CD4-positive, CD25-positive, alpha-beta regulatory T cell (primary cell): ENCODE measurements at regions not wholly inside any gene's neighbourhood (a gene's known extent, or its start where the extent isn't known, plus 50 kb on each side); places are given as distances from the start of the nearest gene placed in this dataset.

Source experiments
- ATAC-seq, 2 donors: fragments of 150-1000 bp; cut with Tn5 transposase; one replicate each; pipeline ENCODE4 v1.10.0; 2021; ENCODE audit warnings: low read depth in 2 of 2, moderate number of reproducible peaks in 2 of 2, moderate library complexity in 1 of 2
- DNase-seq, 3 donors: peaks; one replicate each; pipeline versions ENCODE4 v3.0.0 to v3.0.0-alpha.2; 2012 to 2022; ENCODE audit warnings: mixed read lengths in 1 of 3
- H3K27ac ChIP-seq: one replicate; pipeline ENCODE4 v1.7.0; 2013; ENCODE audit warnings: mild to moderate bottlenecking, low read length; ENCODE audit not compliant: insufficient read depth, poor library complexity, severe bottlenecking
- H3K27me3 ChIP-seq: one replicate; pipeline ENCODE4 v1.7.0; 2013; ENCODE audit warnings: low read length; ENCODE audit not compliant: control insufficient read depth, insufficient read depth
- H3K36me3 ChIP-seq: one replicate; pipeline ENCODE4 v1.7.0; 2013; ENCODE audit warnings: mild to moderate bottlenecking, low read length, moderate library complexity; ENCODE audit not compliant: control insufficient read depth, insufficient read depth
- H3K4me1 ChIP-seq: 2 replicates; pipeline ENCODE4 v1.7.0; 2013; ENCODE audit warnings: mild to moderate bottlenecking, low read length; ENCODE audit not compliant: insufficient read depth, control insufficient read depth, poor library complexity, severe bottlenecking
- H3K4me3 ChIP-seq: one replicate; pipeline ENCODE4 v1.7.0; 2013; ENCODE audit warnings: low read depth, mild to moderate bottlenecking, low read length, moderate library complexity
- H3K9me3 ChIP-seq, 2 experiments: 1 replicate in 1 of 2; 2 replicates in 1 of 2; pipeline ENCODE4 v1.7.0; 2013; ENCODE audit warnings: low read length in 2 of 2, mild to moderate bottlenecking in 1 of 2, moderate library complexity in 1 of 2; ENCODE audit not compliant: control insufficient read depth in 2 of 2
- H3K27ac Mint-ChIP-seq, 3 donors: one replicate each; pipeline ENCODE4 v1.8.0; 2020 to 2022; ENCODE audit warnings: mild to moderate bottlenecking in 3 of 3, mixed read lengths in 3 of 3, moderate library complexity in 2 of 3
- H3K27me3 Mint-ChIP-seq: one replicate; pipeline ENCODE4 v1.8.0; 2022; ENCODE audit warnings: mild to moderate bottlenecking, mixed read lengths
- H3K36me3 Mint-ChIP-seq: one replicate; pipeline ENCODE4 v1.8.0; 2020; ENCODE audit warnings: mixed read lengths
- H3K4me1 Mint-ChIP-seq, 4 donors: one replicate each; pipeline ENCODE4 v1.8.0; 2020 to 2022; ENCODE audit warnings: mixed read lengths in 4 of 4, mild to moderate bottlenecking in 1 of 4
- H3K4me3 Mint-ChIP-seq, 4 donors: one replicate each; pipeline ENCODE4 v1.8.0; 2020 to 2022; ENCODE audit warnings: mild to moderate bottlenecking in 4 of 4, mixed read lengths in 4 of 4, moderate library complexity in 3 of 4
- H3K9me3 Mint-ChIP-seq, 7 donors: one replicate each; pipeline ENCODE4 v1.8.0; 2020 to 2022; ENCODE audit warnings: mixed read lengths in 7 of 7, mild to moderate bottlenecking in 3 of 7, moderate library complexity in 2 of 7

DNA sequence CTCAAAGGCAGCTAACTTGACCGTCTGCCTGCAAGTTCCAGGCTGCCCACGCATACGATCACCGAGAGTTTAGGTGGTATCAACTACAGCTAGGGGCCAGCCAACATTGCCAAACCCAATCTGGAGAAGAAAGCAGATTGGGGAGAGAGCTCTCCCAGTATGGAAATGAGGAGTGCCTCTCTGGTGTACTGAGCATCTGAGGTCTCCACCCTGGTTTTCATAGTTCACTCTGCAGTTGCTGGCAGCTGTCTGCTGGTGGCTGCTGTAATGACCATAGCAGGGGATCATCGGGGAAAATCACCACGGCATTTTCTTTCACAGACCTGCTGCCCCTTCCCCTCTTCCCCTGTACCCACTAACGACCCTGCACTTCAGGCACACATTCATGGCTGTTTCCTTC is 201.7 kb downstream of the NUFIP1 start:
- no peaks in the 10 kb centered on the region for H3K36me3 ChIP-seq
- Mint-ChIP-seq H3K27ac (no peak overlapping the region), H3K9me3 (no peaks in the 10 kb centered on the region), H3K4me3 (no peak overlapping the region), H3K4me1 (no peaks in the 10 kb centered on the region), H3K36me3 (no peaks in the 10 kb centered on the region), H3K27me3 (peaks cover 4% of the 10 kb centered on the region)
- H3K9me3 ChIP-seq = no peaks in the 10 kb centered on the region
- DNase-seq (no peak), ATAC-seq (no peak)
- no peaks in the 10 kb centered on the region for H3K4me1 ChIP-seq
- no peak overlapping the region for H3K4me3 ChIP-seq
- H3K27ac ChIP-seq = no peak overlapping the region
- H3K27me3 ChIP-seq = no peaks in the 10 kb centered on the region

DNA sequence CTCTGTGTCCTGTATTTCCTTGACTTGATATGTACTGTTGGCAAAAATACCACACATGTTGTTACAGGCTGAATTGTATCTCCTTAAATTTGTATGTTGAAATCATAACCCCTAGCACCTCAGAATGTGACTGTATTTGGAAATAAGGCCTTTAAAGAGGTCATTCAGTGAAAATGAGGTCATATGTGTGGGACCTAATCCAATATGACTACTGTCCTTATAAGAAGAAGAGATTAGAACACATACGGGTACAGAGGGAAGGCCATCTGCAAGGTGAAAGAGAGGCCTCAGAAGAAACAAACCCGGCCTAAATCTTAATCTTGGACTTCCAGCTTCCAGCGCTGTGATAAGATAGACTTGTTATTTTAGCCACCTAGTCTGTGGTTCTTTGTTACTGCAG is 202.5 kb downstream of the NUFIP1 start:
- Histone ChIP-seq H3K4me3 (no peak overlapping the region), H3K36me3 (no peaks in the 10 kb centered on the region), H3K4me1 (no peaks in the 10 kb centered on the region), H3K27ac (no peak overlapping the region), H3K27me3 (no peaks in the 10 kb centered on the region), H3K9me3 (no peaks in the 10 kb centered on the region)
- H3K27ac Mint-ChIP-seq = no peak overlapping the region
- H3K9me3 Mint-ChIP-seq = no peaks in the 10 kb centered on the region
- no peak for ATAC-seq
- H3K4me1 Mint-ChIP-seq = no peaks in the 10 kb centered on the region
- H3K4me3 Mint-ChIP-seq = no peak overlapping the region
- no peak for DNase-seq
- no peaks in the 10 kb centered on the region for H3K36me3 Mint-ChIP-seq
- H3K27me3 Mint-ChIP-seq = peaks cover 4% of the 10 kb centered on the region

DNA sequence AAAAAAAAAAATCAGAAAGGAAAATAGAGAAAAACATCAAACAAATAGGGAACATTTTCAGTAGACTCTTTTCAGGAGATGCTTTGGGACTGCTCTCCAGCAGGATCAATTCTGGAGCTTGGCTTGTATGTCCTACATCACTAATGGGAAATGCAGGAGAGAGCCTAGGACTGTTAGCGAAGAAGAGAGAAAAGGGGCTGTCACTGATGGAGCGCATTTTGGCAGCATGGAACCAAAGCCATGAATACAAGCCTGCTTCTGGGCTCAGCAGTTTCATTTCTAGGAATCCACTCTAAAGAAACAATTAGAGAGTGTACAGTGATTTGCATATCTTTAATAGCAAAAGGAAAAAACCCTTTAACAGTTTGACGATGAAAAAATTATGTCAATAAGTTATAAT is 203.9 kb downstream of the NUFIP1 start:
- Histone ChIP-seq H3K36me3 (no peaks in the 10 kb centered on the region), H3K4me3 (no peak overlapping the region), H3K4me1 (no peaks in the 10 kb centered on the region), H3K27me3 (no peaks in the 10 kb centered on the region), H3K9me3 (no peaks in the 10 kb centered on the region), H3K27ac (no peak overlapping the region)
- no peak overlapping the region for H3K4me3 Mint-ChIP-seq
- H3K9me3 Mint-ChIP-seq = no peaks in the 10 kb centered on the region
- H3K4me1 Mint-ChIP-seq = no peaks in the 10 kb centered on the region
- peaks cover 4% of the 10 kb centered on the region for H3K27me3 Mint-ChIP-seq
- H3K36me3 Mint-ChIP-seq = no peaks in the 10 kb centered on the region
- DNase-seq (no peak), ATAC-seq (no peak)
- no peak overlapping the region for H3K27ac Mint-ChIP-seq

DNA sequence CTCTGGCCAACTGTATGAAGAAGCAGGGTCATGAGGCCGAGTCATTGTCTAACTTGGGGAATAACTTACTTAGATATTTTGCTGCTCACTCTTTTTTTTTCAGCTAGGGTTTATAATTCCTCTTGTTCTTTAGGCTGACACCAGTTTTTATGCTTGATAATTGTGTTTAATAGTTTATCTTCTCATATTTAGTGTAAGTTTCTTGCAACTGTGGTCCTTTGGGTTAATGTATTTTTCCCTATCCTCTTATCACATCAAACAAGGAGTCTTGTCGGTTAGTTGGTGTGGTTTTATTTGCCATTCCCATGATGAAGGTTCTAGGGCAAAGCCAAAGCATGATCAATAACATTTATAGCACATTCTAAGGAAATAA is 204.6 kb downstream of the NUFIP1 start:
- Histone ChIP-seq H3K4me3 (no peak overlapping the region), H3K4me1 (no peaks in the 10 kb centered on the region), H3K27ac (no peak overlapping the region), H3K9me3 (no peaks in the 10 kb centered on the region), H3K36me3 (no peaks in the 10 kb centered on the region), H3K27me3 (no peaks in the 10 kb centered on the region)
- no peaks in the 10 kb centered on the region for H3K36me3 Mint-ChIP-seq
- DNase-seq (no peak), ATAC-seq (no peak)
- H3K4me3 Mint-ChIP-seq = no peak overlapping the region
- peaks cover 4% of the 10 kb centered on the region for H3K27me3 Mint-ChIP-seq
- H3K27ac Mint-ChIP-seq = no peak overlapping the region
- no peaks in the 10 kb centered on the region for H3K4me1 Mint-ChIP-seq
- H3K9me3 Mint-ChIP-seq = no peaks in the 10 kb centered on the region

DNA sequence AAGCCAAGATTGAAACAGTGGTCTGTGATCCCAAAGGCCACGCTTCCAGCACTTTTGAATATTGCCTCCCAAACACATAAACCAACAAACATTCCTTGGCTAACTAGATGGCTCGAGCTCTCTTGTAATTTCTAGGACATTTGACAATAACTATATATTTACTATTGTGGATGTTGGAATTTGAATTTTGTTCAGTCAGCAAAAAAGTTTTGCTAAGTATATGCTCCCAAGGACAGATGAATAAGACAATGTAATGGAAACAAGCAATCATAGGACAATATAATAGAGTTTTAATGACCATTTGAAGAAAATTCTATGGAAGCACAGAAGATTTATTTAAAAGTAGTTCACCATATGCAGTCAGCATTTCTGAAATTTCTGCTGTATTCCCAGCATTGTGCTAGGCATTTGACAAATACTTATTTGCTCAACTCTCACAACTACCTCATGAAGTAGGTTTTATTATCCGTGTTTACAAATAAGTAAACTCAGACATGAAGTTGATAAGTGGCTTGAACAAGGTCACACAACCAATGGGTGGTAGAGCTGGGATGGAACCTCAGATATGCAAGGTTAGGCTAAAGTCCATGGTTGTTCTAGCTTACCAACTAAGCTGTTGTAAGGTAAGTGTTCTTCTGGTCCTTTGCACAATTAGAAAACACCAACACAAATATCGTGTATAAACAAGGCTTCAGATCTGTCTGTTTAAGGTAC is 205.1 kb downstream of the NUFIP1 start:
- Mint-ChIP-seq H3K27me3 (peaks cover 4% of the 10 kb centered on the region), H3K4me1 (no peaks in the 10 kb centered on the region)

DNA sequence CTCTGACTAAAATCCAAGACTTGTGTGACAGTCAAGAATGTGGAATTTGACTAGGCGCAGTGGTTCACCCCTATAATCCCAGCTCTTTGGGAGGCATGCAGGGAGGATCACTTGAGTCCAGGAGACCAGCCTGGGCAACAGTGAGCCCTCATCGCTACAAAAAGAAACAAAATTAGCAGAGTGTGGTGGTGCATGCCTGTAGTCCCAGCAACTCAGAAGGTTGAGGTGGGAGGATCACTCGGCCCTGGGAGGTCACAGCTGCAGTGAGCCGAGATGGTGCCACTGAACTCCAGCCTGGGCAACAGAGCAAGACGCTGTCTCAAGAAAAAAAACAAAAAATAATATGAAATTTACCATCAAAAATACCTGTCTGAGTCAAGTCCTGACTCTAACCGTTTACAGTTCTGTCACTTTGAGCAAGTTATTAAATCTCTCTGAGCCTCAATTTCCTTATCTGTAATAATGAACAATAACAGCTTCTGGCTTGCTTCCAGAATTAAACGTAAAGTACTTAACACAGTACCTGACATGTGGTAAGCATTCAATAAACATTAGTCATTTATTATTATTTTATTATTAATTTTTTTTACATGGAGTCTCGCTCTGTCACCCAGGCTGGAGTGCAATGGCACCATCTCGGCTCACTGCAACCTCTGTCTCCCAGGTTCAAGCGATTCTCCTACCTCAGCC is 204.6 kb upstream of the TSC22D1 start:
- Histone ChIP-seq H3K4me1 (no peaks in the 10 kb centered on the region), H3K9me3 (no peaks in the 10 kb centered on the region), H3K36me3 (no peaks in the 10 kb centered on the region), H3K27me3 (no peaks in the 10 kb centered on the region), H3K27ac (no peak overlapping the region), H3K4me3 (no peak overlapping the region)
- Mint-ChIP-seq H3K4me3 (no peak overlapping the region), H3K9me3 (peaks cover 0 to 1% (median 0%) of the 10 kb centered on the region in 7 donors), H3K27me3 (peaks cover 7% of the 10 kb centered on the region), H3K27ac (no peak overlapping the region), H3K4me1 (no peaks in the 10 kb centered on the region), H3K36me3 (no peaks in the 10 kb centered on the region)
- DNase-seq (no peak), ATAC-seq (no peak)

More for the DNA sequence above, 205.1 kb downstream of the NUFIP1 start:
- Histone ChIP-seq H3K4me3 (no peak overlapping the region), H3K27ac (no peak overlapping the region), H3K36me3 (no peaks in the 10 kb centered on the region), H3K9me3 (no peaks in the 10 kb centered on the region), H3K4me1 (no peaks in the 10 kb centered on the region), H3K27me3 (no peaks in the 10 kb centered on the region)
- Mint-ChIP-seq H3K27ac (no peak overlapping the region), H3K9me3 (no peaks in the 10 kb centered on the region), H3K4me3 (no peak overlapping the region), H3K36me3 (no peaks in the 10 kb centered on the region)
- ATAC-seq (no peak), DNase-seq (no peak)

DNA sequence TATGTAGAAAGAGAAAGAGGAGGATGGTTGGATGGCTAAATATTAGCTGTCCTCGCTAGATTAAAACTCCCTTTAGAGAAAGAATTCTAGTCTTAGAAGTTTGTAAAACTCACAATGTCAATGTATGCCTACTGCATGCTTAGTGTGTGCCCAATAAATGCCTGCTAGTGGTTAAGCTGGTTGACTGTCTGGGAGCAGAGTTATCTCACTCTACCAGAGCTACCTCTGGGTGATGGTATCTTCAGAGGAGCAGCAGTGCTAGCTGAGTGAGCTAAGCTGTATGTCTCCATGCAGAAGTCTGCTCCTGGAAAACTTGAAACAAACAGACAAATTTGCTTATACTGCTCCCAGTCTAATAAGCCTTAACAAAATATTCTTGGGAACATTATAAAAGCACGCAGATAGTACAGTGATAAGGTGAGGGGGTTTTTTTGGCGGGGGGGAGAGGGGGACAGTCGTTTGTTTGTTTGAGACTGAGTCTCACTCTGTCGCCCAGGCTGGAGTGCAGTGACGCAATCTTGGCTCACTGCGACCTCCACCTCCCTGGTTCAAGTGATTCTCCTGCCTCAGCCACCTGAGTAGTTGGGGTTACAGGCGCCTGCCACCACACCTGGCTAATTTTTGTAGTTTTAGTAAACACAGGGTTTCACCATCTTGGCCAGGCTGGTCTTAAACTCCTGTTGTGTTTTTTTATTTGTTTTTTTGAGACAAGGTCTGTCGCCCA is 202.8 kb upstream of the TSC22D1 start:
- H3K27ac Mint-ChIP-seq = no peak overlapping the region
- Histone ChIP-seq H3K36me3 (no peaks in the 10 kb centered on the region), H3K4me3 (no peak overlapping the region), H3K27me3 (no peaks in the 10 kb centered on the region), H3K4me1 (no peaks in the 10 kb centered on the region), H3K27ac (no peak overlapping the region), H3K9me3 (no peaks in the 10 kb centered on the region)
- no peaks in the 10 kb centered on the region for H3K4me1 Mint-ChIP-seq
- peaks cover 7% of the 10 kb centered on the region for H3K27me3 Mint-ChIP-seq
- ATAC-seq (no peak), DNase-seq (no peak)
- H3K36me3 Mint-ChIP-seq = no peaks in the 10 kb centered on the region
- no peak overlapping the region for H3K4me3 Mint-ChIP-seq
- peaks cover 0 to 1% (median 0%) of the 10 kb centered on the region in 7 donors for H3K9me3 Mint-ChIP-seq
